Esophagus (tissue), 2 donors: ENCODE measurements at regions not wholly inside any gene's neighbourhood (a gene's known extent, or its start where the extent isn't known, plus 50 kb on each side); places are given as distances from the start of the nearest gene placed in this dataset.

Experiments
- H3K27ac ChIP-seq, 2 donors: one replicate each; pipeline ENCODE4 v1.5.1; 2013; ENCODE audit warnings: low read depth in 2 of 2, mild to moderate bottlenecking in 2 of 2, inconsistent platforms in 1 of 2, low read length in 1 of 2, moderate library complexity in 1 of 2
- H3K27me3 ChIP-seq, 2 donors: one replicate each; pipeline ENCODE4 v1.6.1; 2013; ENCODE audit warnings: low read length in 2 of 2, control low read depth in 1 of 2, mild to moderate bottlenecking in 1 of 2; ENCODE audit not compliant: insufficient read depth in 2 of 2, control insufficient read depth in 1 of 2
- H3K36me3 ChIP-seq, 2 donors: one replicate each; pipeline ENCODE4 v1.6.1; 2013; ENCODE audit warnings: low read length in 1 of 2; ENCODE audit not compliant: control insufficient read depth in 2 of 2, insufficient read depth in 2 of 2
- H3K4me1 ChIP-seq, 2 donors: one replicate each; pipeline ENCODE4 v1.6.1; 2013; ENCODE audit warnings: low read length in 1 of 2; ENCODE audit not compliant: control insufficient read depth in 2 of 2, insufficient read depth in 2 of 2
- H3K4me3 ChIP-seq, 2 donors: one replicate each; pipeline ENCODE4 v1.5.1; 2013; ENCODE audit warnings: low read length in 2 of 2, mild to moderate bottlenecking in 2 of 2, low read depth in 1 of 2, moderate library complexity in 1 of 2
- H3K9me3 ChIP-seq, 2 donors: one replicate each; pipeline ENCODE4 v1.6.1; 2013; ENCODE audit warnings: mild to moderate bottlenecking in 2 of 2, low read depth in 1 of 2, low read length in 1 of 2, moderate library complexity in 1 of 2; ENCODE audit not compliant: control insufficient read depth in 2 of 2, insufficient read depth in 1 of 2
- WGBS, 2 donors: extraction: QIAGEN DNeasy Blood & Tissue Kit; methylation state at CpG; one replicate each; pipeline ENCODE4 v1.1.7; 2013; 5-methylcytosine and 5-hydroxymethylcytosine counted together
- donor health status: healthy with polysubstance abuse.
- donor health status: Bipolar disorder and iron deficiency.

DNA sequence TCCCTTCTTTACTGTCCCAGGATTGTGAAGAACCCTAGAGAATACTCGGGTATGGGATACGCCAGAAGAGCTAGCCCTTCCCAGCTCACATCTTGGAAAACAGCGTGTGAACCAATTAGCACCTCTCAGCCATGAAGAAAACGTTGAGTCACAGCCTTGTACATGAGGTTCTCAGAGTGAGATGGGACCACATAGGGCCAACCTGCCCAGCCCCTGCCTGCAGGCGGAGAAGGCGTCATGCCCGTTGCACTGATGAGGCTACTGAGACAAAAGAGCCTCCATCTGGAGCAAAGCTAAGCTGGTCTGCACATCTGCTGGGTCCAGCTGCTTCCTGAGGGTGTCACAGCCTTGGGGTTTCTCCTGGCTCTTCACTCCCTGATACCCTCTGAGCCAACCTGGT lies 92.2 kb downstream of the LBH start:
- H3K9me3 ChIP-seq: no peaks in the 10 kb centered on the region
- no peaks in the 10 kb centered on the region for H3K27me3 ChIP-seq
- H3K36me3 ChIP-seq: no peaks in the 10 kb centered on the region
- no peak overlapping the region for H3K4me3 ChIP-seq
- 82 to 90% methylated on average over 7 of the region's 7 CpGs for WGBS, 2 donors
- no peak overlapping the region for H3K27ac ChIP-seq
- no peaks in the 10 kb centered on the region for H3K4me1 ChIP-seq

GRCh38 chr2:30324245-30324908 lies 93.0 kb downstream of the LBH start:
- no peaks in the 10 kb centered on the region for H3K9me3 ChIP-seq
- H3K4me3 ChIP-seq: no peak overlapping the region
- 90 to 91% methylated on average over 4 of the region's 4 CpGs for WGBS, 2 donors
- no peaks in the 10 kb centered on the region for H3K36me3 ChIP-seq
- H3K27ac ChIP-seq: no peak overlapping the region
- H3K4me1 ChIP-seq: no peaks in the 10 kb centered on the region
- H3K27me3 ChIP-seq: no peaks in the 10 kb centered on the region

- Histone ChIP-seq H3K27ac (no peak overlapping the region), H3K36me3 (no peaks in the 10 kb centered on the region), H3K4me1 (no peaks in the 10 kb centered on the region), H3K9me3 (no peaks in the 10 kb centered on the region), H3K4me3 (no peak overlapping the region), H3K27me3 (no peaks in the 10 kb centered on the region)
- 85 to 90% methylated on average over 4 of the region's 4 CpGs for WGBS, 2 donors
Observed at GRCh38 chr2:30325600-30326328, 94.4 kb downstream of the LBH start.

- Histone ChIP-seq H3K27me3 (no peaks in the 10 kb centered on the region), H3K27ac (no peak overlapping the region), H3K9me3 (no peaks in the 10 kb centered on the region), H3K36me3 (no peaks in the 10 kb centered on the region), H3K4me3 (no peak overlapping the region), H3K4me1 (no peaks in the 10 kb centered on the region)
- WGBS, 2 donors: 88 to 90% methylated on average over 6 of the region's 6 CpGs
Observed at GRCh38 chr2:30326497-30326896, 95.2 kb downstream of the LBH start.

DNA sequence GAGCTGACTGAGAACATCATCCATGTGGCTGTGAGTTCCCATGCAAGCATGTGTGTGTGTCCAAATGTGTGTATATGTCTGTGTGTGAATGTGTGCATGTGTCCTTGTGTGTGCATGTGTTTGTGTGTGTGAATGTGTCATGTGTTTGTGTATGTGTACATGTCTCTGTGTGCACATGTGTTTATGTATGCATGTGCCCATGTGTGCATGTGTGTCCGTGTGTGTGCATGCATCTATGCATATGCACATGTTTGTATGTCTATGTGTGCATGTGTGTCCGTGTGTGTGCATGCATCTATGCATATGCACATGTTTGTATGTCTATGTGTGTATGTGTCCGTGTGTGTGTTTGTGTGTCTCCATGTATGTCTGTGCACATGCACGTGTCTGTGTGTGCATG lies 99.7 kb downstream of the LBH start:
- Histone ChIP-seq H3K36me3 (no peaks in the 10 kb centered on the region), H3K27ac (no peak overlapping the region), H3K4me3 (no peak overlapping the region), H3K4me1 (peaks cover 0 to 9% of the 10 kb centered on the region in 2 donors), H3K9me3 (no peaks in the 10 kb centered on the region), H3K27me3 (no peaks in the 10 kb centered on the region)
- 94 to 95% methylated on average over 4 of the region's 4 CpGs for WGBS, 2 donors

- Histone ChIP-seq H3K9me3 (no peaks in the 10 kb centered on the region), H3K36me3 (no peaks in the 10 kb centered on the region), H3K27me3 (no peaks in the 10 kb centered on the region), H3K4me1 (peaks cover 0 to 9% of the 10 kb centered on the region in 2 donors), H3K4me3 (no peak overlapping the region), H3K27ac (no peak overlapping the region)
- 92 to 97% methylated on average over 7 of the region's 7 CpGs for WGBS, 2 donors
Observed at GRCh38 chr2:30331869-30332268, 100.5 kb downstream of the LBH start.

DNA sequence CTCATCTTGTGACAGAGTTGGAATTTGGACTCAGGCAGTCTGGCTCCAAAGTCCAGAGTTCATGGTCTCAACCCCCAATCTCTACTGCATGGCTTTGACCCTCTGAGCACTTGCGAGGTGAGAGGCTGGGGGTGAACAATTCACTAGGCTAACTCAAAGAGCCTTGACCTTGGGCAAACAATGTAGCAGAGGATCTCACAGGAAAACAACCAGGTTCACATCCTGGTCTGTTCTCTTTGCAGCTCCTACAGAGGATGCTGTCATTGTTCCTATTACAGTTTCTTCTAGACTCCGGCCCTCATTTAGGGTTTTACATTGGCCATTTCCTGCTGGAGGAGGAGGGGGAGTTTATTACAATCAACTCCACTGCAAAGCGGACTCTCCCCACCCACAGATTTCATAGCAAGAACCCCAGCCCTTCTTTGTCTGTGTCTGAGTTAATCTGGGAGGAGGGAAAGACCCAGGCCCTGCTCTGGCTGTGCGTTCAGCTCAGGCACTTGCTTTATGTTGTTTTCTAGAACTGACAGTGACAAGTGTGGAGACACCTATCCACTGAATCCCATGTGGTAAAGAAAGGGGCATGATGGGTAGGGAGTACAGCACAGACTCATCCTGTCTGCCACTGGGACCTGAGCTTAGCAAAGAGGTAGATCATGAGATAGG lies 101.6 kb downstream of the LBH start:
- Histone ChIP-seq H3K4me1 (peaks cover 0 to 9% of the 10 kb centered on the region in 2 donors), H3K4me3 (no peak overlapping the region), H3K9me3 (no peaks in the 10 kb centered on the region), H3K36me3 (no peaks in the 10 kb centered on the region), H3K27me3 (no peaks in the 10 kb centered on the region), H3K27ac (no peak overlapping the region)
- WGBS, 2 donors: 75 to 78% methylated on average over 4 of the region's 4 CpGs

DNA sequence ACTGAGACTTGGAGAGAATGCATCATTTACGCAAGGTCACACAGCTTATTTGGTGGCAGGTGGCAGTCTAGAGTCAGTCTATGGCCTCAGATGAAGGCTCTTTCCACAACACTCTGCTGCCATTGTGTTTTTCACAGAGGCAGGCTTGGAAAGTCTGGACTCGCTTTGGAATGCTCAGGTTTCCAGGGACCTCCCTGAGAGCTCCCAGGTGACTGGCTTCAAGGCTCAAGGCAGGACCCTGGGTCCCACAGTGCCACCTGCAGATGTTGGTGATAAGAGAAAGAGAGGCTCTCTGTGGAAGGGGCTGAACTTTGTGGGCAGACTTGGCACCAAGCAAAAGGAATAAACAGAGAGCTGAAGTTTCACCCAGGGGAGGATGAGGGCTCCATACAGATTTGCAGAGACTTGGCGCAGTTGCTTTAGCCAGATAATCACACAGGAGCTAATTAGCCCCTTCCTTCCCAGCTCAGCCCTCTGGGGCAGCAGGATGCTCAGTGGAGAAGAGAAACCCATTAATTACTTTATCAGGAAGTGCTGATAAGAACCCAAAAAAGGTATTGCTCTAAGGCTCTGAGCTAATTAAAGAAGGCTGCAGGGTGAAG lies 103.5 kb downstream of the LBH start:
- Histone ChIP-seq H3K27ac (no peak overlapping the region), H3K4me1 (peaks cover 0 to 9% of the 10 kb centered on the region in 2 donors), H3K4me3 (no peak overlapping the region)

GRCh38 chr2:30336084-30336483 lies 104.8 kb downstream of the LBH start:
- H3K4me3 ChIP-seq: no peak overlapping the region
- no peaks in the 10 kb centered on the region for H3K27me3 ChIP-seq
- H3K27ac ChIP-seq: no peak overlapping the region
- peaks cover 0 to 9% of the 10 kb centered on the region in 2 donors for H3K4me1 ChIP-seq
- no peaks in the 10 kb centered on the region for H3K9me3 ChIP-seq
- H3K36me3 ChIP-seq: no peaks in the 10 kb centered on the region
- 36 to 65% methylated on average over 2 of the region's 2 CpGs for WGBS, 2 donors

More for the DNA sequence above, 103.5 kb downstream of the LBH start:
- no peaks in the 10 kb centered on the region for H3K9me3 ChIP-seq
- no peaks in the 10 kb centered on the region for H3K36me3 ChIP-seq
- 62 to 69% methylated on average over 3 of the region's 3 CpGs for WGBS, 2 donors
- H3K27me3 ChIP-seq: no peaks in the 10 kb centered on the region
